ENCODE measurements at regions not wholly inside any gene's neighbourhood (a gene's known extent, or its start where the extent isn't known, plus 50 kb on each side); places are given as distances from the start of the nearest gene placed in this dataset.
A peak's percentile ranks its signal among the peaks of the same experiment; 100 is the strongest.

DNA sequence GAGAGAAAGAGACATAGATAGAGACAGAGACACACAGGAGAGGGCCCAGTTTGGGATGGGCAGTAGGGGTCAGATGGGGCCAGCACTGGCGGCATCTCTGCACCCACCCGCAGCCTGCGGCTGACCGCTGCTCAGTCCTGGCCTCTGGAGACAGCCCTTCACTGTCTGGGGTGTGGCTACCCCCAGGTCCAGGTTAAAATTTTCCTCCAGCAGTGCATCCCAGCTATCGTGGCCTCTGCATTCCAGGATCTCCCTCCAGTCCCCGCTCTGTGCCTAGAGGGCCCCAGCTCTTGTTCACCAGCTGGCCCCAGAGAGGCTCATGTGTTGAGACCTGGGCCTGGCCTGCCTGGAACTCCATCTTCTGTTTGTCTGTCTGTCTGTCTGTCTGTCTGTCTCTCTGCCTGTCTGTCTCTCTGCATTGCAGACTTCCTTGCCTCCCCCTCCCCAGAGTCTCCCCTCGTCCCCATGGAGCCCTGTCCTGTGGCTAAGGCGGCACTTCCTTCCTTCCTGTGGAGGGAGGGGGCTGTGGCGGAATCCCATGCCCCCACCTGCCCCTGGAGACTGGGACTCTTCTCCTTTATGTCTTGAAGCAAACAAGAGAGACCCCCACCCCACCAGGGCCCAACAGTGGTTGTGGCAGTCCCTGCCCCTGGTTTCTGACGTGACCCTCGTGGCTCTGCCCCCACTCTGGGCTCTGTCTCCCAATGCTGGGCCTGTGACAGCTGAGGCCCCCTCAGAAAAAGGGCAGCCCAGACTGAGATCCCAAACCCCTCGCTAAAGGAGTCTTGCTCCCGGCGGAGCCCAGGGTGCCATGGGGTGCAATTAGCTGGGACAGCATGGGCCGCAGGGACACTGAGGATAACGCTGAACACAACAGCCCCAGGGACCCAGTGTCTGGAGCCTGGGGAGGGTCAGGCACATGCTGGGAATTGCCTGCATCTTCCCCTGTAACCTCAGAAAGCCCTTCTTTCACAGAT, 241.8 kb downstream of the NPHP4 start:
- DNase-seq (ENCODE audit: low read depth, low spot score) = no peak

DNA sequence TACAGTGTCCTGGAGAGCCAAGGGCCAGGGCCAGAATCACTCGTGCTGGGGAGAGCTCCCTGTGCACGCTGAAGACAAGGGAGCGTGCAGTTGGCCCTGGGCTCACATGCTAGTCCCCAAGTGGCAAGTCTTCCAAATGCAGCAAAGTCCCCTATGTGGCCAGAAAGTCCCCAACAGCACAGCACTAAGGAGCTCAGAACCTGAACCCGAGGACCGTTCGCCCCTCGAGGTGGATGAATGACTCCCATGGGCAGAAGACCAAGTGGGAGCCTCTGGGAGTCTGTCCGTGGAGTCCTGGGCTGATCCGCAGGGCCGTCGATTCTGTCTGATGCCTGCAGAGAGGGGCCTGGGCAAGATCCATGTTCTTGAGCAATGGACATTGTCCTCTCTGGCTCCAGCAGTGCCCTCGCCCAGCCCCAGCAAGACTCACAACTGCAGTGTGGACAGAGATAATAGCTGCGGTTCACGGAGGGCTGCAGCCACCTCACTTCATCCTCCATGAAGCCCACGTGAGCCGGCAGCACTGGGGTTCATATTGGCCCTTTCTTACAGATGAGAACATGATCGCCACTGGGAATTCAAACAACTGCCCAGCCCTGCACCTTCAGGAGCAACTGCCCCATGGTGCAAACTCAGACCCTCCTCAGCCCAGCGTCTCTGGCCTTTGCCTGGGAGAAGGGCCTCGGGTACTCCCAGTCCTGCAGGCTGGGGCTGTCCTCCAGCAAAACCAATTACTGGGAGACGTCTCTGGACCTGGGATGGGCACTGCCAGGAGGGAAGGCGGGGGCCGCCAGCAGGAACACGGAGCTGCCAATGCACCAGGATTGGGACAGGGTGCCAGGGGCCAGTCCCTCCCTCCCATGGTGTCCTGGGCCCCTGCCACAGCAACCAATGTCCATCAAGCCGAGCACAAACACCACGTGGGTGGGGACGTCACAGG, 243.7 kb downstream of the NPHP4 start:
- no peak for DNase-seq (ENCODE audit: low read depth, low spot score)

DNA sequence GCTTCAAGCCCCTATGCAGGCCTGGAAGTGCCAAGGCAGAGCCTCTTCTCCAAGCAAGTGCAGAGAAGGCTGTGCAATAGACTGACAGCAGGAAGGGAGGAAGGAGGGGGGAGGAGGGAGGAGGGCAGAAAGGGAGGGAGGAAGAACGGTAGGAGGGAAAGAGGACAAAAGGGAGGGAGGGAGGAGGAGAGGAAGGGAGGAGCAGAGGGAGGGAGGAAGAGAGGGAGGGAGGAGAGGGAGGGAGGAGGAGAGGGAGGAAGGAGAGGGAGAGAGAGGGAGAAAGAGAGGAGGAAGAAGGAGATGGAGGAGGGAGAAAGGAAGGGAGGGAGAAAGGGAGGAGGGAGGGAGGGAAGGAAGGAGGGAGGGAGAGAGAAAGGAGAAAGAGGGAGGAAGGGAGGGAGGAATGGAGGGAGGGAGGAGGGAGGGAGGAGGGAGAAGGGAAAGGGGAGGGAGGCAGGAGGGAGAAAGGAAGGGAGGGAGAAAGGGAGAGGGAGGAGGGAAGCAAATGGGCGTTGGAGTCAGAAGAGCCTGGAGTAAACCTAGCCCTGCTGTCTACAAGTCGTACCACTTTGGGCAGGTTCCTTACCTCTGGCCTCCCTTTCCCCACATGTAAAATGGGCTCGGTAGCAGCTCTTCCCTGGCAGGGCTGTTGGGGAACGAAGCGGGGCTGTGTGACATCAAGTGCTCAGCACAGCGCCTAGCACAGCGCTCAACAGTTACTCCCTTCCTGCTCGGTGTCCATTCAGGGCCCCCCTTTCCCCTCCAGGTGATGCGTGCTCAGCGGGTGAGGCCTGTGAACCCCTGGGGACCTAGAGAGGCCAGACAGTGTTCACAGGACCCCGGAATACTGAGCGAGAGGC, 244.6 kb downstream of the NPHP4 start:
- no peak for DNase-seq (ENCODE audit: low read depth, low spot score)

DNA sequence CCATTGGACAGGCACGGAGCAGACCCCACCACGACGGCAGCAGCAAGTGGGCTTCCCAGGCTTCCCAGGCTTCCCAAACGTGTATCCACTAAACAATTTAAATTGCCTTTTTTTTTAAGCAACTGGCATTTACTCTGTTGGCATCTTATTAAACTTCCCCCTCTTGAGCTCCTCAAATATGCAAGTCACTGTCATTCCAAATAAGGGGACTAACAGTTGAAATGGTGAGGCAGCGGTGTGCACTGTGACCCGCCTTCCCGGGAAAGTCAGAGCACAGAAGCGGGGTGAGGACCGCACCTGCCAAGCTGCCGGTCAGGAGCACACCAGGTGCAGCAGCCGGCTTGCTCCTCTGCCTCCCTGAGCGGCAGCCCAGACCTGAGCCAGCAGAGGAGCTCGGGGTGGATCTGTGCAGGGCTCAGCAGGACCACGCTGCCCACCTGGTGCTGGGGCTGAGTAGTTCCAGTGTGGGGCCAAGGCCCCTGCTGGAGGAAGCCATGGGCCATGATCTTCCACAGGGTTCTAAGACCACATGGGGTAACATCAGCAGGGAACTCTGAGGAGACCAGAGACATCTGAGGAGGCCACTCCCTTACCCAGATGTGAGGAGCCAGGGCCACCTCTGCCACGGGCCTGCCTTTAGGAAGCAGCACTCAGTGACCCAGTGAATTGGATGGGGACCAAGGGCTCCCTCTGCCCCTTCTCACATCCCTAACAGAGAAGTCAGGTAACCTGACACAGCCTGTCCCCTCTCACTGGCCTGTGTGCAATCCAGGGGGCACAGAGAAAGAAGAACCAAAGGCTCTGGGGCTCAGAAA, 245.4 kb downstream of the NPHP4 start:
- no peak for DNase-seq (ENCODE audit: low read depth, low spot score)

DNA sequence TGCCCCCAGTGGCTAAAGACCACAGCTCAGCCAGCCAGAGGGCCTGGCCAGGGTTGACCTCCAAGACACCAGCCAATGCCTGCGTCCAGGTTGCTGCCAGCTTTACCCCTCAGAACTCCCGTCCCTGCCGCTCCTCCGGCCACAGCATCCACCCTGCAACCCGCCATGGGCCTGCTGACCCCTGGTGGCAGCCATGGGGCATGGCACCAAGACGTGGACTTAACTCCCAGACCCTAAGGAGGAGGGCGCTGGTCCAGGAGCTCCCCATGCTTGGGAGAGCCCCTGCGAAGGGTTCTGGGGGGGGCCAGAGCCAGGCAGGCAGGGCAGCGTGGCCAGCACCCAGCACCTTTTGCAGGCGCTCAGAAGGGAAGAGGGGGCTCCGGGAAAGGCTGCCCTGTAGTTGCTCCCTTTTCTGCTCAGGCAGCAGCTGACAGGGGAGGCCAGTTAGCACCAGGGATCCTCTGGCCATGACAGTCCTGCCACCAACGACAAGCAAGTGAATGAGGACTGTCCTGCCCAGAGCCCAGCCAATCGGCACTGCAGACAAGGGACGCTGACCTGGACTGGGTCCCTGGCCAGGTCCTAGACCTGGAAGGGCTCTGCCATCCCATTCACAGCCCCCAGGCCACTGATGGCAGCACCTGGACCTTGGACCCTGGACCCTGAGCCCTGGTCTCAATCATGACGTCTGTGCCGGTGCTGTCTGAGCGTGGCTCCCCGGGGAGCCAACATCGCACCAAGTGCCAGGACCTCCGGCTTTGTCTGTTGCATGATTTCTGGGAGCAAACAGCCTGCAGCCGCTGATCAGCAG, 246.2 kb downstream of the NPHP4 start:
- peak; percentile 16 for DNase-seq (ENCODE audit: low read depth, low spot score)

DNA sequence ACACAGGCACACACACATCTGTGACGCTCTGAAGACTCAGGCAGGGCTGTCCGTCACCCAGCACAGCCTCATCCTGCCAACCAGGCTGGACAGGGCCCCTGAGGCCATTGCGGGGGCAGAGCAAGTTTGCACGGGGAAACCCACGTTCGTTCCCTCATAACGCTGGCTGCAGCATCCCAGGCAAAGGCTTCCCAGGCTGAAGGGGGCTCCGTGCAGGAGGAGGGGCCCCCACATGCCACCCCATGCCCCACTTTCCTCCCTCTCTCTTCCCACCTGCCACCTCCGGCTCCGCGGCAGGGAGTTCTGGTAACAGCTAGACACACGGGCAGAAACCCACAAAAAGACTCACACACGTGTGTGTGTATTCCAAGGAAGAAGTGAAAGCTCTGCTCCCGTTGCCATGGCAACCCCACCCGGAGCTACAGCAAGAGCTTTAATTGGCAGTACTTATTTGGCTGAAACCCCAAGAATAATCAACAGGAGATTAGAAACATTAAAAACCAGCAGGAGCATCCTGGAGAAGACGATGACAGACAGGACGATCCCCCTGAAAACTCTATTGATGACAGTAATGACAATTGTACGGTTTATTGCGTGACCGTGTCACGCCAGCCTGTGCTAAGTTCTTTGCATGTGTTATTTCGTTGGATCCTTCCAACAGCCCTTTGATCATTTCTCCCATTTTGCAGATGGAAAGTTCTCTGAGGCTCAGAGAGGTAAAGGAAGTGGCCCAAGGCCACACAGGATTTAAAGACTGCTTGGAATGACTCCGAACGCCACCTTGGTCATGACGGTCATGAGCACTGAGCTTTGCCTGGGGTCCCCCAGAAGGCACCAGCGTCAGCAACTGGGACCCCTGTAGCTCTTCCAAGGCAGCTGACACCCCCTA, 247.1 kb downstream of the NPHP4 start:
- DNase-seq (ENCODE audit: low read depth, low spot score) = no peak

DNA sequence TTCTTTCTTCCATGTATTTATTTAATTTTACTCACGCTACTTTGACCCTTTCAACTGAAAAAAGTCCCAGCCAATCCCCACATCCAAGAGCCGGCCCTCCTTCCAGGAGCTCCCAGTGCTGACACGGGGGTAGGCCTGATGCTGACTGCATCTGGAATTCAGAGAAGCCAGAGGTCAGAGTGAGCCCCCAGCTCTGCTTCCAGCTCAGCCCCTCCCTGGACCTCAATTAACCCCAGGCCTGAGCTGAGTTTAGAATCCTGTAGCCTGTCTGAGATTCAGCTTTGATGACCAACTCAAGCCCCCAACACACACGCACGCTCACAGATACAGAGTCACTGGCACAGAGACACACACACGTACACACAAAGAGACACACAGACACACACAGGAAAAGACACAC, 247.9 kb downstream of the NPHP4 start:
- DNase-seq (ENCODE audit: low read depth, low spot score) = no peak

DNA sequence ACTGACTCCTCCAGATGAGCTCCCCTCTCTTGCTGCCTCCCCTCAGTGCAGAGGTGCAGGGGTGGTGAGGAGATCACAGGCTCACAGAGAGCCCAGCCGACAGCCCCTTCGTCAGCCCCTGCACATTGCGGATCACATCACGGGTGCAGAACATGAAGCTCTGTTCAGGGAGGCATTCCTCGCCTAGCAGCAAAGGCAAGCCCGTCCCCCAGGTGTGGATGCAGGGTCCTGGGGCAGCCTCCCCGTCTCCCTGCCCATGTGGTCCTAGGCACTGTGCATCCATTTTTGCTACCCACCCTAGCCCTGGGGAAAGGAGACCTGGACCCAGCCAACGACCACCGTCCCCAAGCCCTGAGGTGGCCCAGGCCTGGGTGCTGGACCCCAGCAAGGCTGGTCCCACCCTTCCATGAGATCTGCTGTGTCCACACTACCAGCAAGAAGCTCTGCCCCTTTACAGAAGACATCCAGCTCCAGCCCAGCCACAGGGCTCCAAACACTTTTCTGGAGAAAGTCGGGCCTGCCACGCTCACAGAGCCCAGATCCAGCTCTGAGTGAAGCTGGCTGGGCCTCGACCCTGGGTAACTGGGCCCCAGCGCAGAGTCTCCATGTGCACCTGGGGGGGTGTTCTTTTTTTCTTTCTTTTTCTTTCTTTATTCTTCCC, 248.7 kb downstream of the NPHP4 start:
- DNase-seq (ENCODE audit: low read depth, low spot score) = no peak

DNA sequence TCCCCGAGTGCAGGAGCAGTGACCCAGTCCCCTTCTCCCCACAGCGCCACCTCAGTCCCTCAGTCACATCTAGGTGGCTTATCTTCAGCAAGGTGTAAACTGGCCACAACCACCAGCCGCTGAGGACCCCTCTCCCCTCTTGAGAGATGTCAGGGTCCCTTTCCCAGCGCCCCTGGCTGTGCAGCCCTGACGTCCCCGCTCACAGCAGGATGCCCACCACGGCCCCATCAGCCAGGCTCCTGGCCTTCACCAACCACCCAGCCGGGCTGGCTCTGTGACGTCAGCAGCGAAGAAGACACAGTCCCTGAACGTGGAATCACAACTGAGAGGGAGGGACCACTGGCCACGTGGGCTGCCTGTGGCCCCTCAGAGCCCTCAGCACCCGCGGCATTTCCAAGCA, 249.4 kb downstream of the NPHP4 start:
- DNase-seq (ENCODE audit: low read depth, low spot score) = no peak

DNA sequence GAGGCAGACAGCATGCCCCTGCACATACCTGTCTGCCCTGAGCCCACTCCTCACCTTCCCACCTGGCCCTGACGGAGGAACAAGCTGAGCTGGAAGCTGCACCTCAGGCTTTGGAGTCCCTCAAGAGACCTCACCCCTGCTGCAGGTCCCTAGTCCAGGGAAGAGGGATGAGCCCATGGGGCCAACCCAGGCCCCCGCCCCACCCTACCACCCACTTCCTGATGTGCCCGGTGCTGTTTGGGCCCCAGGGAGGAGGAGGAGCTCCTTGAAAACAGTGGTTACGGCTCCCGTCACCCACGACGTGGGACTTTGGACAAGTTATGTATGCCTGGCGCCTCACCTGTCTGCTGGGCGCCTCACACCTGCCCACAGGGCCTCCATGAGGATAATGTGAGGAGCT, 250.2 kb downstream of the NPHP4 start:
- no peak for DNase-seq (ENCODE audit: low read depth, low spot score)

DNA sequence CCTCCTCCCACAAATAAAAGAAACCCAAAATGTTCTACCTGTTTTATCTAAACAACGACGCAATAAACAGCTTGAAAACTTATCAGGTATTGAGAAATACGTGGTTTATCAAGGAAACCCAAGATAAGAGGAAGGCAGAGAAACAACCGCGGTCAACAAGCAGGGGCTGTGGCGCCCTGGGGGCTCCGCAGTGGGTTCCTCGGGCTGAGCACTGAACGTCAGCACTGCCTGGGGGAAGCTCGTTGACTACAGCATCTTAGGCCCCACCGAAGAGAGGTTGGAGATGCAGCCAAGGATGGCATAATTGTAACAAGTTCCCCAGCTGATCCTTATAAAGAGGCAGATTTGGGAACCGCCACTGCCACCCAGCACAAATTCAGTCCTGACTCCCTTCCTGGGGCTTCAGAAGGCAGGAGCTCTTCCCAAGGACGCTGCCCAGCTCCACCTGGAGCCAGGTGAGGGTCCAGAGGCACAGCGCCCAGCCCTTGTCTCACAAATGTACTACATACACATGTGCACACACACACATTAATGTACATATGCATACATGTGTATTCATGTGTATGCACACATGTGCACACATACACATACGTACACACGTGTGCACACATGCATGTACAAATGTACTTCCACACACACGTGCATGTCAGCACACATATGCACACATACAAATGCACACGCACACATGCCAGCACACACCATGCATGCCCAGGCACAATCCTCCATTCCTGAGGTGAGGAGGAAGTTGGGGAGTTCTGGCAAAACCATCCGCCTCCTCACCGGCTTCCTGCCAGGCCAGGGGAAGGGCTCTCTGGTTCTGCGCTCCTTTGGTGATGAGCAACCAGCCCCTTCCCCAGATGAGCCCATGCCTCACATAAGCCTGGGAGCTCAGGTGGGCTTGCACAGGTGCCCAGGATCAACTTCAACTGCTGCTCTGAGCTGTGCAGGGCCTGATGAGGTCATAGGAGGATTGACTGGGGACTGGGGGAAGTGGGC, 251.1 kb downstream of the NPHP4 start:
- no peak for DNase-seq (ENCODE audit: low read depth, low spot score)

DNA sequence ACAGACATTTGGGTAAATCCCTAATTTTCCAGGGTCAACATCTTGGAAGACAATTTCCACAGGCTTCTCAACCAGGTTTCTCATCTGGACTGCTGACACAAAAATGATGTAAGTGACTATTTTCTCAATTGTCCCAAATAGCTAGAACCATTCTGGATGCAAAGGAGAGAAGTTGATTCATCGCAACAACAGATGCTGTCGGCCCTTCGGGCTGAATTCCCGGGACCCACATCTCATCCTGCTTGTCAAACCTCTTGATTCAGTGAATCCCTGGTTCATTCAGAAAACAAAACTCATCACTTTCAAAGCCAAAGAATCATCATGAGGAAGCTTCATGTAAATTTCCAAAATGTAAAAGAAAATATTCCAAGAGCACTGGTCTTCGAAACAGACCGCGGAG, 251.8 kb downstream of the NPHP4 start:
- DNase-seq (ENCODE audit: low read depth, low spot score) = no peak

DNA sequence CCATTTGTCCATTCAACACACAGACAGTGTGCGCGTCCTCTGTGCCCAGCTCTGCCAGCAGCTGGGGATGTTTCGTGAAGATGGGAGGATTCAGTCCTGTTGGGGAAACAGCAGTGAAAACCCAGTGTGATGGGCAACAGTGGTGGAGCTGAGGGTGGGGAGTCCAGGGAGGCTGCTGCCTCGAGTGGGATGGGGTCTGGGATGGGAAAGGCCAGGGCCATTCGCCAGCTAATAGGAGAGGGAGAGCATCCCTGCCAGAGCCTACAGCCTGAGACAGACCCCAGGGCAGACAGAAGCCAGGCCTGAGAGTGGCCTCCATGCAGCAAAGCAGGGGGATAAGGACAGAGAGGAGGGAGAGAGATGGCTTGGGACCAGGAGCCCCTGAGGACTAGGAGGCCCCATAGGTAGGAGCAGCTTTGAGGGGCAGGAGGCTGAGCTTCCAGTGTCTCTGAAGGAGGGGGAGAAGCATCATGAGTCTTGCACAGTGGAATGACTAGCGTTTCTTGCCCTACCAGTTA, 252.6 kb downstream of the NPHP4 start:
- no peak for DNase-seq (ENCODE audit: low read depth, low spot score)

DNA sequence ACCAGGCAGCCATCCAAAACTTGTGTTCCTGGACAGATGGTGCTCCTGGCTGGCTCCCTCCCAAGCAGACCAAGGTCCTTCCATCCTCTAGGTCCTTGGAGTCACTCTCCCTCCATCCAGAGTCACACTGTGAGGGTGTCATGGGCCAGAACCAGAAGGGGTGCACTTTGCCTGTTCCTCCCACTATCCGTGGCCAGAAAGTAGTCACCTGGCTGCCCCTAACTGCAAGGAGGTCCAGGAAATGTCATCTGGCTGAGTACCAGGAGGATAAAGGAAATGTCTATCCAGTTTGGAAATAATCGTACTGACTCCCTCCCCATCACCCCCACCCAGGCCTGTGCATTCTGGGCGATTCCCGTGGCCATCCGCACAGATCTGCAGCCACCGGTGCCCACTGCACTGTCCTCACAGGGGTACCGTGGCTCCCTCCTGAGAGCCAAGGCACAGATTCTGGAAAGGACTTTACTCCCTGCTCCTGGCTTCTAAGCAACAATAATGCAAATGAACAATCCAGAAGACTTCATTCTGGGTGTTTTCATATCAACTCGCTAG, 253.2 kb downstream of the NPHP4 start:
- no peak for DNase-seq (ENCODE audit: low read depth, low spot score)

DNA sequence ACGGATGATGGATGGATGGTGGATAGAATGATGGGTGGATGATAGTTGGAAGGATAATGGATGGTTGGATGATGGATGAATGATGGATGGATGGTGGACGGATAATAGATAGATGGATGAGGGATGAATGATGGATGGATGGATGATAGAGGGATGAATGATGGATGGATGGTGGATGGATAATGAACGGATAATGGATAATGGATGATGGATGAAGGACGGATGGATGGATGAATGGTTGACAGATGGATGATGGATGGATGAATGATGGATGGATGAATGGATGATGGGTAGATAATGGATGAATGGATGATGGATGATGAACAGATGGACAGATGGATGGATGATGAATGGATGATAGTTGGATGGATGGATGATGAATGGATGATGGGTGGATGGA, 255.1 kb downstream of the NPHP4 start:
- DNase-seq (ENCODE audit: low read depth, low spot score) = no peak

DNA sequence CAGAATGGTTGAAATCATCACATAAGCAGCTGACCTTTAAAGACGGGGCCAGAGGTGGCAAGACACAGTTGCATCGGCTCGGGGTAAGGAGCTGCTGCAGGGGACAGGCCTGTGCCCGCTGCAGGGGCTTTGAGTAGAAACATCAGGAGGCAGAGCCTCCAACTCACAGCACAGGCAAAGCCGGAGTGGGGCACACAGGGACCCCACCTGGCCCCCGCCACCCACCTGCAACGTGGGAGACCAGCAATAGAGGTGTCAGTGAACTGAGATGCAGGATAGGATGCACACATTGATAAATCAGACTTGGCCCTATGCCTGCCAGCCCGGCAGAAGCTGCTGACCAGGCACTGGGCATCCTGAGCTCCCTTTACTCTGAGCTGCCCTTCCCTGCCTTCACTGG, 257.2 kb downstream of the NPHP4 start:
- DNase-seq (ENCODE audit: low read depth, low spot score) = no peak
